ENCODE measurements at regions not wholly inside any gene's neighbourhood (a gene's known extent, or its start where the extent isn't known, plus 50 kb on each side); places are given as distances from the start of the nearest gene placed in this dataset.

- DNase-seq: no peak
- Mint-ChIP-seq H3K36me3 (ENCODE audit: insufficient read depth, unreplicated experiment) (no peaks in the 10 kb centered on the region), H3K27me3 (ENCODE audit: insufficient read depth, unreplicated experiment) (peaks cover 18% of the 10 kb centered on the region), H3K4me1 (ENCODE audit: low read depth, unreplicated experiment) (no peaks in the 10 kb centered on the region), H3K9me3 (ENCODE audit: unreplicated experiment) (peaks cover 21% of the 10 kb centered on the region), H3K27ac (ENCODE audit: unreplicated experiment) (no peak overlapping the region), H3K4me3 (ENCODE audit: unreplicated experiment) (no peak overlapping the region)
- Histone ChIP-seq H3K27me3 (replicated peaks; ENCODE audit: control insufficient read depth, insufficient read depth, low read length) (no peaks in the 10 kb centered on the region), H3K9me3 (no peaks in the 10 kb centered on the region; the same call in 1 of the 2 replicates), H3K36me3 (ENCODE audit: control insufficient read depth, insufficient read depth, low read length) (no peaks in the 10 kb centered on the region), H3K4me1 (no peaks in the 10 kb centered on the region), H3K4me3 (ENCODE audit: low read depth, low read length) (no peak overlapping the region)
- CTCF ChIA-PET: no interaction called here
- intact Hi-C loops (cut with micrococcal nuclease; ENCODE audit: unreplicated experiment): no loop called here
- POLR2A ChIA-PET: no interaction called here
- TF ChIP-seq CTCF (IDR thresholded peaks at IDR 0.05; ENCODE audit: insufficient read depth in 1 of 2, low read depth in 1 of 2, low read length in 1 of 2, severe bottlenecking in 1 of 2, unreplicated experiment in 1 of 2): no peak
- BruUV-seq (replicated peaks): no TSS peak
Observed at GRCh38 chr15:101590785-101591184, 61.4 kb downstream of the TM2D3 start.

GRCh38 chr15:101583284-101583683 is 68.9 kb downstream of the TM2D3 start:
- POLR2A ChIA-PET: no interaction called here
- Histone ChIP-seq H3K4me1 (no peaks in the 10 kb centered on the region), H3K4me3 (ENCODE audit: low read depth, low read length) (no peak overlapping the region), H3K9me3 (no peaks in the 10 kb centered on the region; the same call in 1 of the 2 replicates), H3K27me3 (replicated peaks; ENCODE audit: control insufficient read depth, insufficient read depth, low read length) (no peaks in the 10 kb centered on the region), H3K36me3 (ENCODE audit: control insufficient read depth, insufficient read depth, low read length) (no peaks in the 10 kb centered on the region)
- TF ChIP-seq CTCF (IDR thresholded peaks at IDR 0.05; ENCODE audit: insufficient read depth in 1 of 2, low read depth in 1 of 2, low read length in 1 of 2, severe bottlenecking in 1 of 2, unreplicated experiment in 1 of 2): no peak
- CTCF ChIA-PET: no interaction called here
- Mint-ChIP-seq H3K9me3 (ENCODE audit: unreplicated experiment) (peaks cover 1% of the 10 kb centered on the region), H3K36me3 (ENCODE audit: insufficient read depth, unreplicated experiment) (no peaks in the 10 kb centered on the region), H3K27ac (ENCODE audit: unreplicated experiment) (no peak overlapping the region), H3K27me3 (ENCODE audit: insufficient read depth, unreplicated experiment) (peaks cover 4% of the 10 kb centered on the region), H3K4me3 (ENCODE audit: unreplicated experiment) (no peak overlapping the region), H3K4me1 (ENCODE audit: low read depth, unreplicated experiment) (peaks cover 2% of the 10 kb centered on the region)
- no peak for DNase-seq
- BruUV-seq (replicated peaks): no TSS peak
- intact Hi-C loops (cut with micrococcal nuclease; ENCODE audit: unreplicated experiment): no loop called here

GRCh38 chr15:101580431-101580830 is 71.8 kb downstream of the TM2D3 start:
- H3K36me3 Mint-ChIP-seq (ENCODE audit: insufficient read depth, unreplicated experiment): no peaks in the 10 kb centered on the region
- CTCF ChIA-PET: no interaction called here

More at GRCh38 chr15:101580431-101580830, 71.8 kb downstream of the TM2D3 start:
- POLR2A ChIA-PET: no interaction called here
- peaks cover 8% of the 10 kb centered on the region for H3K9me3 Mint-ChIP-seq (ENCODE audit: unreplicated experiment)
- H3K36me3 ChIP-seq (ENCODE audit: control insufficient read depth, insufficient read depth, low read length): no peaks in the 10 kb centered on the region
- no peak overlapping the region for H3K27ac Mint-ChIP-seq (ENCODE audit: unreplicated experiment)
- intact Hi-C loops (cut with micrococcal nuclease; ENCODE audit: unreplicated experiment): no loop called here
- H3K27me3 Mint-ChIP-seq (ENCODE audit: insufficient read depth, unreplicated experiment): no peaks in the 10 kb centered on the region
- BruUV-seq (replicated peaks): no TSS peak
- H3K4me1 Mint-ChIP-seq (ENCODE audit: low read depth, unreplicated experiment): peaks cover 6% of the 10 kb centered on the region
- H3K9me3 ChIP-seq: no peaks in the 10 kb centered on the region
- H3K4me1 ChIP-seq: no peaks in the 10 kb centered on the region; the same call in 1 of the 2 replicates
- TF ChIP-seq CTCF (IDR thresholded peaks at IDR 0.05; ENCODE audit: insufficient read depth in 1 of 2, low read depth in 1 of 2, low read length in 1 of 2, severe bottlenecking in 1 of 2, unreplicated experiment in 1 of 2): no peak
- H3K27me3 ChIP-seq (replicated peaks; ENCODE audit: control insufficient read depth, insufficient read depth, low read length): no peaks in the 10 kb centered on the region
- H3K4me3 ChIP-seq (ENCODE audit: low read depth, low read length): no peak overlapping the region
- H3K4me3 Mint-ChIP-seq (ENCODE audit: unreplicated experiment): no peak overlapping the region
- DNase-seq: no peak

All from Caco-2 (cell line).